Stomach smooth muscle (tissue), 2 donors: ENCODE measurements at regions not wholly inside any gene's neighbourhood (a gene's known extent, or its start where the extent isn't known, plus 50 kb on each side); places are given as distances from the start of the nearest gene placed in this dataset.

ENCODE experiments used
- H3K27ac ChIP-seq: one replicate; pipeline ENCODE4 v1.7.0; 2013; ENCODE audit warnings: mild to moderate bottlenecking, low read length, inconsistent platforms
- H3K27me3 ChIP-seq, 2 donors: one replicate each; pipeline ENCODE4 v1.7.0; 2013; ENCODE audit warnings: low read length in 2 of 2; ENCODE audit not compliant: insufficient read depth in 2 of 2, control insufficient read depth in 1 of 2
- H3K36me3 ChIP-seq, 2 donors: one replicate each; pipeline ENCODE4 v1.7.0; 2013; ENCODE audit warnings: low read length in 2 of 2; ENCODE audit not compliant: control insufficient read depth in 2 of 2, insufficient read depth in 2 of 2
- H3K4me1 ChIP-seq: one replicate; pipeline ENCODE4 v1.7.0; 2013; ENCODE audit warnings: low read length; ENCODE audit not compliant: control insufficient read depth, insufficient read depth
- H3K4me3 ChIP-seq, 2 donors: one replicate each; pipeline ENCODE4 v1.7.0; 2013; ENCODE audit warnings: low read length in 2 of 2
- H3K9ac ChIP-seq, 2 donors: one replicate each; pipeline ENCODE4 v1.7.0; 2013; ENCODE audit warnings: low read length in 2 of 2, mild to moderate bottlenecking in 1 of 2
- H3K9me3 ChIP-seq, 2 donors: one replicate each; pipeline ENCODE4 v1.7.0; 2013; ENCODE audit warnings: low read length in 2 of 2; ENCODE audit not compliant: control insufficient read depth in 2 of 2
- donor health status: healthy.
- donor health status: Pancreatic carcinoma.

- H3K36me3 ChIP-seq, result no peaks in the 10 kb centered on the region
- H3K27ac ChIP-seq, result no peak overlapping the region
- H3K9me3 ChIP-seq, result no peaks in the 10 kb centered on the region
- H3K27me3 ChIP-seq, result peaks cover 0 to 3% of the 10 kb centered on the region in 2 donors
- H3K9ac ChIP-seq, result no peak overlapping the region
- no peak overlapping the region for H3K4me3 ChIP-seq
- peaks cover 2% of the 10 kb centered on the region for H3K4me1 ChIP-seq
These were observed 62.3 kb upstream of the TMEM178A start for GRCh38 chr2:39603436-39603835.

- Histone ChIP-seq H3K27ac (no peak overlapping the region), H3K4me3 (no peak overlapping the region), H3K4me1 (peaks cover 7% of the 10 kb centered on the region), H3K36me3 (no peaks in the 10 kb centered on the region), H3K27me3 (peaks cover 0 to 3% of the 10 kb centered on the region in 2 donors), H3K9ac (no peak overlapping the region), H3K9me3 (no peaks in the 10 kb centered on the region)
These were observed 60.9 kb upstream of the TMEM178A start for GRCh38 chr2:39604866-39605265.

- Histone ChIP-seq H3K9me3 (no peaks in the 10 kb centered on the region), H3K4me3 (no peak overlapping the region), H3K4me1 (peaks cover 7% of the 10 kb centered on the region), H3K27me3 (peaks cover 0 to 3% of the 10 kb centered on the region in 2 donors), H3K27ac (no peak overlapping the region), H3K36me3 (no peaks in the 10 kb centered on the region), H3K9ac (no peak overlapping the region)
These were observed 59.1 kb upstream of the TMEM178A start for GRCh38 chr2:39606585-39606984.

GRCh38 chr2:39607538-39608262 lies 58.0 kb upstream of the TMEM178A start:
- Histone ChIP-seq H3K4me1 (peaks cover 7% of the 10 kb centered on the region), H3K27me3 (peaks cover 0 to 3% of the 10 kb centered on the region in 2 donors), H3K4me3 (no peak overlapping the region), H3K27ac (no peak overlapping the region), H3K36me3 (no peaks in the 10 kb centered on the region), H3K9ac (no peak overlapping the region), H3K9me3 (no peaks in the 10 kb centered on the region)

GRCh38 chr2:39608263-39608575 lies 57.5 kb upstream of the TMEM178A start:
- H3K4me1 ChIP-seq, result peaks cover 7% of the 10 kb centered on the region
- no peak overlapping the region for H3K27ac ChIP-seq
- H3K9me3 ChIP-seq, result no peaks in the 10 kb centered on the region
- no peaks in the 10 kb centered on the region for H3K36me3 ChIP-seq
- H3K4me3 ChIP-seq, result no peak overlapping the region
- H3K9ac ChIP-seq, result no peak overlapping the region
- H3K27me3 ChIP-seq, result peaks cover 0 to 3% of the 10 kb centered on the region in 2 donors

GRCh38 chr2:39608686-39609441 lies 56.9 kb upstream of the TMEM178A start:
- Histone ChIP-seq H3K27ac (no peak overlapping the region), H3K36me3 (no peaks in the 10 kb centered on the region), H3K27me3 (peaks cover 0 to 3% of the 10 kb centered on the region in 2 donors), H3K4me3 (no peak overlapping the region), H3K9ac (no peak overlapping the region), H3K4me1 (peaks cover 7% of the 10 kb centered on the region), H3K9me3 (no peaks in the 10 kb centered on the region)

- Histone ChIP-seq H3K9ac (no peak overlapping the region), H3K27ac (no peak overlapping the region), H3K27me3 (peaks cover 0 to 3% of the 10 kb centered on the region in 2 donors), H3K4me3 (no peak overlapping the region), H3K36me3 (no peaks in the 10 kb centered on the region), H3K9me3 (no peaks in the 10 kb centered on the region), H3K4me1 (peaks cover 7% of the 10 kb centered on the region)
These were observed 55.8 kb upstream of the TMEM178A start for GRCh38 chr2:39609917-39610316.

- Histone ChIP-seq H3K9me3 (no peaks in the 10 kb centered on the region), H3K9ac (no peak overlapping the region), H3K4me3 (no peak overlapping the region), H3K4me1 (peaks cover 3% of the 10 kb centered on the region), H3K27ac (no peak overlapping the region), H3K27me3 (no peaks in the 10 kb centered on the region), H3K36me3 (no peaks in the 10 kb centered on the region)
These were observed 50.0 kb upstream of the TMEM178A start for GRCh38 chr2:39615675-39616074.
